PC-9 (cell line): ENCODE measurements at regions not wholly inside any gene's neighbourhood (a gene's known extent, or its start where the extent isn't known, plus 50 kb on each side); places are given as distances from the start of the nearest gene placed in this dataset.

Experiments used
- EZH2 ChIP-seq: fragments of 200-600 bp; sonication (generic); IDR thresholded peaks from 2 replicates; pipeline ENCODE4 v1.8.0; 2017; ENCODE audit warnings: antibody characterized with exemption, low read depth
- TF ChIP-seq, protein P1 (sequence below): fragments of 200-600 bp; sonication (generic); conservative IDR thresholded peaks from 2 replicates; pipeline ENCODE4 v1.6.1; 2017; ENCODE audit warnings: mixed run types, antibody characterized with exemption, mild to moderate bottlenecking, moderate library complexity

DNA sequence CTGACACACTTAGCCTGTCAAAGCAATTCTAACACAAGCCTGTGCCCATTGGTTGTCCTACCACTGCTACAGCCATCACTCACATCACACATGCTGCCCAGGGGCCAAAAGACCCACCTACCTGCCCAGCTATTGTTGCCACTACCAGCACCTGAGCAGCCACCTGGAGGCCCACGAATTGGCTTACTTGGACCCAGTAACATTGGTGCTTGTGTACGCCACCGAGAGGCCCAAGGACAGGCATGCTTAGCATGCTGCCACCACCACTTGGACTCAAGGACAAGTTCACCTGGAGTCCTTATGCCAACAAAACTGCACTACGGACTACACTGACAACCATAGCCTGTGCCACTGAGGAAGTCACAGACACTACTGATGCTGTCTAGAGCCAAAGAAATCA is 221.1 kb downstream of the SLC38A4 start:
- TF ChIP-seq, protein P1, sequence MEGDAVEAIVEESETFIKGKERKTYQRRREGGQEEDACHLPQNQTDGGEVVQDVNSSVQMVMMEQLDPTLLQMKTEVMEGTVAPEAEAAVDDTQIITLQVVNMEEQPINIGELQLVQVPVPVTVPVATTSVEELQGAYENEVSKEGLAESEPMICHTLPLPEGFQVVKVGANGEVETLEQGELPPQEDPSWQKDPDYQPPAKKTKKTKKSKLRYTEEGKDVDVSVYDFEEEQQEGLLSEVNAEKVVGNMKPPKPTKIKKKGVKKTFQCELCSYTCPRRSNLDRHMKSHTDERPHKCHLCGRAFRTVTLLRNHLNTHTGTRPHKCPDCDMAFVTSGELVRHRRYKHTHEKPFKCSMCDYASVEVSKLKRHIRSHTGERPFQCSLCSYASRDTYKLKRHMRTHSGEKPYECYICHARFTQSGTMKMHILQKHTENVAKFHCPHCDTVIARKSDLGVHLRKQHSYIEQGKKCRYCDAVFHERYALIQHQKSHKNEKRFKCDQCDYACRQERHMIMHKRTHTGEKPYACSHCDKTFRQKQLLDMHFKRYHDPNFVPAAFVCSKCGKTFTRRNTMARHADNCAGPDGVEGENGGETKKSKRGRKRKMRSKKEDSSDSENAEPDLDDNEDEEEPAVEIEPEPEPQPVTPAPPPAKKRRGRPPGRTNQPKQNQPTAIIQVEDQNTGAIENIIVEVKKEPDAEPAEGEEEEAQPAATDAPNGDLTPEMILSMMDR, result no peak
- no peak for TF ChIP-seq EZH2
